HL-60 (cell line): ENCODE measurements at regions not wholly inside any gene's neighbourhood (a gene's known extent, or its start where the extent isn't known, plus 50 kb on each side); places are given as distances from the start of the nearest gene placed in this dataset.

ENCODE experiments used
- DNase-seq, 2 experiments: peaks; one replicate each; pipeline ENCODE4 v3.0.0-alpha.2; 2010 to 2020; ENCODE audit warnings: low read depth in 1 of 2, low spot score in 1 of 2
- H3K27ac ChIP-seq: fragments of 250-450 bp; sonication (Bioruptor Pico); replicated peaks from 2 replicates; pipeline ENCODE4 v1.5.1; 2020; ENCODE audit warnings: mild to moderate bottlenecking, moderate library complexity
- H3K27me3 ChIP-seq: fragments of 250-450 bp; sonication (Bioruptor Pico); 2 replicates; pipeline ENCODE4 v1.5.1; 2021; ENCODE audit warnings: mild to moderate bottlenecking, moderate library complexity; ENCODE audit not compliant: insufficient read depth, poor library complexity, severe bottlenecking
- H3K4me3 ChIP-seq: replicated peaks from 2 replicates; pipeline ENCODE4 v1.5.1; 2011; ENCODE audit warnings: mild to moderate bottlenecking, control low read depth, low read length; ENCODE audit not compliant: insufficient read depth
- CTCF ChIP-seq: IDR thresholded peaks from one replicate; pipeline ENCODE4 v1.5.1; 2011; ENCODE audit warnings: low read length, control low read depth, inconsistent platforms; ENCODE audit not compliant: insufficient read depth
- GABPA ChIP-seq: IDR thresholded peaks from 2 replicates; pipeline ENCODE4 v1.6.1; 2012; ENCODE audit warnings: low read depth
- POLR2AphosphoS5 ChIP-seq: IDR thresholded peaks from 2 replicates; pipeline ENCODE4 v1.6.1; 2012; ENCODE audit warnings: low read depth
- SPI1 ChIP-seq: IDR thresholded peaks from 2 replicates; pipeline ENCODE4 v1.6.1; 2012; ENCODE audit warnings: low read depth, mild to moderate bottlenecking, borderline replicate concordance
- TF ChIP-seq, protein P1 (sequence below): IDR thresholded peaks from 2 replicates; pipeline ENCODE4 v1.6.1; 2012; ENCODE audit warnings: low read depth; ENCODE audit not compliant: insufficient replicate concordance

- Histone ChIP-seq H3K27ac (no peak overlapping the region), H3K4me3 (no peak overlapping the region), H3K27me3 (no peaks in the 10 kb centered on the region)
- no peak for DNase-seq
- no peak for TF ChIP-seq SPI1
- TF ChIP-seq POLR2AphosphoS5, result no peak
Observed at GRCh38 chr4:123068081-123068480, 145.7 kb upstream of the NUDT6 start.

GRCh38 chr4:123072060-123072459, 149.7 kb upstream of the NUDT6 start:
- Histone ChIP-seq H3K4me3 (no peak overlapping the region), H3K27ac (no peak overlapping the region), H3K27me3 (no peaks in the 10 kb centered on the region)
- DNase-seq, result no peak
- TF ChIP-seq, protein P1, sequence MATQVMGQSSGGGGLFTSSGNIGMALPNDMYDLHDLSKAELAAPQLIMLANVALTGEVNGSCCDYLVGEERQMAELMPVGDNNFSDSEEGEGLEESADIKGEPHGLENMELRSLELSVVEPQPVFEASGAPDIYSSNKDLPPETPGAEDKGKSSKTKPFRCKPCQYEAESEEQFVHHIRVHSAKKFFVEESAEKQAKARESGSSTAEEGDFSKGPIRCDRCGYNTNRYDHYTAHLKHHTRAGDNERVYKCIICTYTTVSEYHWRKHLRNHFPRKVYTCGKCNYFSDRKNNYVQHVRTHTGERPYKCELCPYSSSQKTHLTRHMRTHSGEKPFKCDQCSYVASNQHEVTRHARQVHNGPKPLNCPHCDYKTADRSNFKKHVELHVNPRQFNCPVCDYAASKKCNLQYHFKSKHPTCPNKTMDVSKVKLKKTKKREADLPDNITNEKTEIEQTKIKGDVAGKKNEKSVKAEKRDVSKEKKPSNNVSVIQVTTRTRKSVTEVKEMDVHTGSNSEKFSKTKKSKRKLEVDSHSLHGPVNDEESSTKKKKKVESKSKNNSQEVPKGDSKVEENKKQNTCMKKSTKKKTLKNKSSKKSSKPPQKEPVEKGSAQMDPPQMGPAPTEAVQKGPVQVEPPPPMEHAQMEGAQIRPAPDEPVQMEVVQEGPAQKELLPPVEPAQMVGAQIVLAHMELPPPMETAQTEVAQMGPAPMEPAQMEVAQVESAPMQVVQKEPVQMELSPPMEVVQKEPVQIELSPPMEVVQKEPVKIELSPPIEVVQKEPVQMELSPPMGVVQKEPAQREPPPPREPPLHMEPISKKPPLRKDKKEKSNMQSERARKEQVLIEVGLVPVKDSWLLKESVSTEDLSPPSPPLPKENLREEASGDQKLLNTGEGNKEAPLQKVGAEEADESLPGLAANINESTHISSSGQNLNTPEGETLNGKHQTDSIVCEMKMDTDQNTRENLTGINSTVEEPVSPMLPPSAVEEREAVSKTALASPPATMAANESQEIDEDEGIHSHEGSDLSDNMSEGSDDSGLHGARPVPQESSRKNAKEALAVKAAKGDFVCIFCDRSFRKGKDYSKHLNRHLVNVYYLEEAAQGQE, result no peak
- TF ChIP-seq GABPA (no peak), POLR2AphosphoS5 (no peak), CTCF (no peak), SPI1 (no peak)

DNA sequence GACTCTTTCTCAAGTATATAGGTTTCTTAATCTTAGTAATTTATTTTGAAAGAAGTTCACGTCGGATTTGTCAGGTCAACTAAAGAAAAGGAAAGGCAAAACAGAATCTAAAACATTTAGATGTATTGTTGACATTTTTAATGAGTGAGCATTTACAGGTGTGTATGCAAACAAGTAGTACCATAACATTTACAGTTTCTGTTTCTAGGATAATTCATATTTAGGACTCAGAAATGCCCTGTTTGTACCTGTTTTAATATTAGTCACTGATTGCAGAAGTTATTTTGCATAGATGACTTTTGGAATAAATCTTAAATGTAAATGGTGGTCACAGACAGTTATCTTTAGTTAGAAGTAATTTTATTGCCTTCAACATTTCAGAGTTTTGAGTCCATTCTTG, 151.3 kb upstream of the NUDT6 start:
- TF ChIP-seq GABPA, result no peak
- no peak for TF ChIP-seq CTCF
- TF ChIP-seq SPI1, result no peak
- TF ChIP-seq POLR2AphosphoS5, result no peak
- TF ChIP-seq, protein P1, result no peak
- DNase-seq, result no peak
- Histone ChIP-seq H3K27me3 (no peaks in the 10 kb centered on the region), H3K4me3 (no peak overlapping the region), H3K27ac (no peak overlapping the region)

DNA sequence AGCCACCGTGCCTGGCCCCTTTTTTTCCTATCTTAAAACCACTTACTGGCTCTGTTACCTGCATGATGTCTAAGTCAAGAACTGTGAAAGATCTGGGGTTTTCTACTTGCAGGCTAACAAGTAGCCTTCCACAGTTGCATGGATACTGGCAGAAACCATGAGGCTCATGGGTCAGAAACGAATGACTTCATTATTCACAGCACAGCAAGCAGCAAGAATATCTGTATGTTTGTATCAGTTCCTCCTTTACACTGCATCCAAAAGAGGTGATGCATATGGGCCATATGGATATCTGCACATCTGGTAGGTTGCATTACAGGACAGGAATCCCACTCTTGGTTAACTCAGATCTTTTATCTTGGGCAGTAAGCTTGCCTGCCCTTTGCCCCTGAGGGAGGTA, 154.9 kb upstream of the NUDT6 start:
- no peak for TF ChIP-seq POLR2AphosphoS5
- TF ChIP-seq GABPA, result no peak
- TF ChIP-seq, protein P1, result no peak
- no peak for TF ChIP-seq CTCF
- no peak for TF ChIP-seq SPI1
- no peak overlapping the region for H3K27ac ChIP-seq
- no peak for DNase-seq
- H3K4me3 ChIP-seq, result no peak overlapping the region
- H3K27me3 ChIP-seq, result no peaks in the 10 kb centered on the region
